Vagina (tissue), 2 donors: ENCODE measurements at regions not wholly inside any gene's neighbourhood (a gene's known extent, or its start where the extent isn't known, plus 50 kb on each side); places are given as distances from the start of the nearest gene placed in this dataset.

ENCODE experiments used
- POLR2AphosphoS5 ChIP-seq, 2 donors: sonication (generic); formaldehyde crosslinking; IDR thresholded peaks; one replicate each; pipeline ENCODE4 v1.9.0; 2017; ENCODE audit warnings: antibody characterized with exemption in 2 of 2, mild to moderate bottlenecking in 2 of 2, low read depth in 1 of 2; ENCODE audit not compliant: insufficient read depth in 1 of 2
- TF ChIP-seq, protein P1 (sequence below), 3 experiments: fragments of 450-650 bp in 2 of 3; fragments of 200-600 bp in 1 of 3; sonication (generic) in 1 of 3; IDR thresholded peaks; one replicate each; pipeline ENCODE4 v1.5.1; 2017 to 2019; ENCODE audit warnings: antibody characterized with exemption in 3 of 3, mild to moderate bottlenecking in 2 of 3, moderate library complexity in 2 of 3

DNA sequence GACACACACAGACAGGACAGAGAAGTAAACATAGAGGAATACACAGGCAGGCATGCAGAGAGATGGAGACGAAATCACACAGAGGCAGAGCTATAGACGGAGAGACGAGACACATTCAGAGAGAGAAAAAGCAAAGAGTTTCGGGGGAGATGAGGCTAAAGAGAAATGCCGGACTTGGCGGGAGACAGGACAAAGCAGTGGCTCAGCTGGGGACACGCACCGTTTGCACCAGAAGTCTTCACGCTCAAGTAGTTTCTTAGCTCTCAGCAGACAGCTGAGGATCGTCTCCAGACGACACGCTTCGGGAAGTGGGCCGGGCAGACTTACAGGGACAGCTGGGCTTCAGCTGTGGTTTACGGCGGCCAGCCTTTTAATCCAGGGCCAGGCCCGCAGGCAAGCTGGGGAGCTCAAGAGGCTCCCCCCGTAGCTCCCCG is 56.2 kb upstream of the DLG1 start:
- TF ChIP-seq, protein P1, sequence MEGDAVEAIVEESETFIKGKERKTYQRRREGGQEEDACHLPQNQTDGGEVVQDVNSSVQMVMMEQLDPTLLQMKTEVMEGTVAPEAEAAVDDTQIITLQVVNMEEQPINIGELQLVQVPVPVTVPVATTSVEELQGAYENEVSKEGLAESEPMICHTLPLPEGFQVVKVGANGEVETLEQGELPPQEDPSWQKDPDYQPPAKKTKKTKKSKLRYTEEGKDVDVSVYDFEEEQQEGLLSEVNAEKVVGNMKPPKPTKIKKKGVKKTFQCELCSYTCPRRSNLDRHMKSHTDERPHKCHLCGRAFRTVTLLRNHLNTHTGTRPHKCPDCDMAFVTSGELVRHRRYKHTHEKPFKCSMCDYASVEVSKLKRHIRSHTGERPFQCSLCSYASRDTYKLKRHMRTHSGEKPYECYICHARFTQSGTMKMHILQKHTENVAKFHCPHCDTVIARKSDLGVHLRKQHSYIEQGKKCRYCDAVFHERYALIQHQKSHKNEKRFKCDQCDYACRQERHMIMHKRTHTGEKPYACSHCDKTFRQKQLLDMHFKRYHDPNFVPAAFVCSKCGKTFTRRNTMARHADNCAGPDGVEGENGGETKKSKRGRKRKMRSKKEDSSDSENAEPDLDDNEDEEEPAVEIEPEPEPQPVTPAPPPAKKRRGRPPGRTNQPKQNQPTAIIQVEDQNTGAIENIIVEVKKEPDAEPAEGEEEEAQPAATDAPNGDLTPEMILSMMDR (IDR thresholded peaks at IDR 0.05): no peak
- TF ChIP-seq POLR2AphosphoS5 (IDR thresholded peaks at IDR 0.05; ENCODE audit: insufficient read depth in 1 of 2, low read depth in 1 of 2): peak in 1 of 2 donors; percentile 58
